Suppressor macrophage (primary cell): ENCODE measurements at regions not wholly inside any gene's neighbourhood (a gene's known extent, or its start where the extent isn't known, plus 50 kb on each side); places are given as distances from the start of the nearest gene placed in this dataset.
A peak's percentile ranks its signal among the peaks of the same experiment; 100 is the strongest.

ENCODE experiments used
- DNase-seq, 4 experiments: peaks; one replicate each; pipeline ENCODE4 v3.0.0-alpha.2; 2020 to 2022

DNA sequence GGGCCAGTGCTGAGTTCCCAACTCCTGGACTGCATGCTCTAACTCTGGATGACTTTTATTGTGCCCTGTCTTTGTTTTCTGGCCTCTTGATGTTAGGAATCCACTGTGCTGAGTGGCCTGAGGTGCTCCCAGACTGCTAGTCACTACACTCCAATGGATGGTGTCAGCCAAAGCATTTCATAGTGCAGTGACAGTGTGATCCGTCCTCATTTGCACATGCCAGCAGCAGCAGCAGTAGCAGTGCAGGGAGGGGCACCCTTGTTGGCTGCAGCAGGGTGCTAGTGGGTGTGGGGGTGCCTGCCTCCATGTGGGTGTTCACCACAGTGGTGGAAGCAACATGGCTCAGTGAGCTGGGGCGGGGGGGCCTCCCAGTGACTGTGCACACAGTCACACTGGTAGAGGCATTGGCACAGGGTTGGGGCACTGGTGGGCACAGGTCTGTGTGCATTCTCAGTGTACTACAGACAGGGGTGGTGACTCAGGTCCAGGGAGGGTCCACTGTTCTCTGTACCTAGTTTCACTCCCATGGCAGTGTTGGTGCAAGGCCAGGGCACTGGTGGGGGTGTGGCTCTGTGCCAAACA is 214.0 kb downstream of the ZC3H11B start:
- DNase-seq, result no peak

DNA sequence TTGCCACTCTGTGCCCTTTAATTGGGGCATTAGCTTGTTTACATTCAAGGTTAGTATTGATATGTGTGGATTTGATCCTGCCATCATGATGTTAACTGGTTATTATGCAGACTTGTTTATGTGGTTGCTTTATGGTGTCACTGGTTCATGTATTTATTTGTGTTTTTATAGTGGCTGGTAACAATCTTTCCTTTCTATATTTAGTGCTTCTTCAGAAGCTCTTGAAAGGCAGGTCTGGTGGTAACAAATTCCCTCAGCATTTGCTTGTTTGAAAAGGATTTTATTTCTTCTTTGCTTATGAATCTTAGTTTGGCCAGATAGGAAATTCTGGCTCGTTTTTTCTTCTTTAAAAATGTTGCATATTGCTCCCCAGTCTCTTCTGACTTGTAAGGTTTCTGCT is 215.4 kb downstream of the ZC3H11B start:
- DNase-seq, result no peak

DNA sequence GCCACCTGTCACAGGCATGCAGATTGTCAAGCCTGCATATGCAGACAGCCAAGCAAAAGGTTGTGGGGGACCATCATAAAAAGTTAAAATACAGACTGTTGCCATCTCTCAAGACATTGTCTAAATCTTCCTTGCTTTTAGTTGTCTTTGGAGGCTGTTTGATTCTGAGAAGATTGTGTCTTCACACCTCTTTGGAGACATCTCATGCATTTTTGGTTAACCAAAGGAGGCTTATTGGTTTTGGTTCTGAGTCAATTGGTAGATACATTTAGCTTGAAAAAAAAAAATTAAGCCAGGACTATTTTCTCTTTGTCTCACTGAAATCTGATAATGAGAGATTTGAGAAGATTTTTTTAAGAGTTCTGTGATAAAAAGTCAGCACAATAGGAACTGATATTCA is 217.6 kb downstream of the LYPLAL1 start:
- no peak for DNase-seq

DNA sequence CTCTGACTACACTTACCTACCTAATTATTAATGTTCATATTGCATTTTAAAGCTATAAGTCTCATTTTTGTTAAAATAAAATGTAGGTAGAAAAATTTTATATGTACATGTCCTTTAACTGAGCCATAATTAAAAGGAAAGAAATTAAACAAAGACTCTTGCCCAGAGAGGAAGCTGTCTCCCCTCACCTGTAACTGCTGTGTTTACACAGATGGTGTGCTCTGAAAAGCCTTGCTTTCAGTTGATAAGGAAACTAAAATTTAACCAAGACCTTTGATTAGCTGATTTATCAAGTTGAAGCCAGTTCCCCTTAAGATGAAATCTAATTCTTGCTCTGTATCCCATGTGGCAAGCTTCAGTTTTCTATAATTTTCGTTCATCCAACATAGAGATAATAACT is 213.5 kb downstream of the LYPLAL1 start:
- no peak for DNase-seq

DNA sequence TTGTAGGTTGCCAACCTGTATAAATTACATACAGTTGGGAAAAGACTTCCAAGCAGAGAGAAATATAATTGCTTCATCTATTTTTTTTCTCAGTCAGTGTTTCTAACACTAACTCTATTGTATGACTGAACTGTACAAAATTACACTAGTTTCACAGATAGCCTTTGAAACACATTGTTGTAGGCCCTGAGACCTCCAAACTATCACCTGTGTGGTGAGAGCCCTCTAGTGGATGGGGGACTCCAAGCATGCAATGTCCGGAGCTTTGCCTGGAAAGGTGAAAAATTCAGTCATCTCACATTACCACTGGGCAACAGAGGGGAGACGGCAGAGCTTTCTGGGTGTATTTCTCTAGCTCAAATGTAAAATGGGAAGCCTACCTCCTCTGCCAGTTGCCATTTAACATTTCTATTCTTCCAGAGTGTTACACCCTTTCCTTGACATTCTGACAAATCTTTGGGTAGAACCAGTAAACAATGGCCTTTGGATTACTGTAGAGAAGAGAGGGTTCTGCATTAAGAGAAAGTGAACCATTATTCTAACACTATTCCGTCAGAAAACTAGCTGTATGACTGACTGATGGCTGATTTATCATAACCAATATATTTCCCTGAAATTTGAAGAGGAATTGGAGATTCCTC is 212.2 kb downstream of the LYPLAL1 start:
- peak; percentile 9 to 47 (median 36) for DNase-seq

DNA sequence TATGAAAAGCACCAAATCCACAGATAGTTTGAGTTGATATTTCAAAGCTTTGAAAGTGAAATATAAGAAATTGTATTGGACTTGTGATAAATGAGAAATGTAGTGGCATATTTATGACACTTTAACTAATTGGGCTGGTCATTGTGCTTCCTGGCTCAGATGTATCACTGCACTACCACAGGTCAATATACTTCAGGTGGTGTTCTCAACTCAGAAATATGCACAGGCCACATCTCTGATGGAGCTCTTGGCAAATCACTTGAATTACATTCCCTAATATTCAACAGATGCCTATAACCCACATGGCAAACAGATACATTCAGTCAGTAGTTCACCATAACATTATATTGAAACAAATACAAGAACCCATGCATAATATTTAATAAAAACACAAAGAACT is 209.6 kb downstream of the LYPLAL1 start:
- no peak for DNase-seq

DNA sequence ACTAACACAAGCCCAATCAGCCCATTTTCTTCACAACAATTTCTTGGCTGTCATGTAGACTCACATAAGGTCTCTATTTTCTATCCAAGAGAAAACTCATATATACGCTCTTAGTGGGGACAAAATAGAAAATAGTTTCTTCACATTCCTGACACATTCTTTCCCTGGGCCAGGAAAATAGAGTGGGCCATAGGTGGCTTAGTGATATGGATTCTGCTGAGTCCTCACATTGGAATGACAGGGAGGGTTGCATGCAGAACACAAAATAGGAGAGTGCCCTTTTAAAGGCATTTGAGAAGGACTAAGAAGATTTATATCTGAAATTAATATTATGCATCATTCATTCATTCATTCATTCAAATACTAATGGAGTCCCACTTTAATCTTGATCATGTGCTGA is 207.7 kb downstream of the LYPLAL1 start:
- DNase-seq, result no peak

DNA sequence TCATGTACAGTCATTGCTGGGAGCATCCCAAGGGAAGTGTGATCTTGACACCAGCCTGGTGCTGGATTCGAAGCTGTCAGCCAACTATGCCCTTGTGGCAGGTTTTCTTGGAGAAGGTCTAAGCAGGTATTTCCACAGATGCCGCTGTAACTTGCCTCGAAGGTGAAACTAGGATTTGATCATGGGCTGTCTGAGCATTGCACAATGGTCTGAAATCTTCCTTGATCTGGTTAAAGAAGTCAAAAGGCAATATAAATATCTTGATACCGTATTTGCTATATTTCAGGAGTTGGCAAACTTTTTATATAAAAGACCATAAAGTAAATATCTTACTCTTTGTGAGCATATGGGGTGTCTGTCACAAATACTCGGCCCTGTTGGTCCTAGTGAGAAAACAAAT is 206.8 kb downstream of the LYPLAL1 start:
- no peak for DNase-seq

DNA sequence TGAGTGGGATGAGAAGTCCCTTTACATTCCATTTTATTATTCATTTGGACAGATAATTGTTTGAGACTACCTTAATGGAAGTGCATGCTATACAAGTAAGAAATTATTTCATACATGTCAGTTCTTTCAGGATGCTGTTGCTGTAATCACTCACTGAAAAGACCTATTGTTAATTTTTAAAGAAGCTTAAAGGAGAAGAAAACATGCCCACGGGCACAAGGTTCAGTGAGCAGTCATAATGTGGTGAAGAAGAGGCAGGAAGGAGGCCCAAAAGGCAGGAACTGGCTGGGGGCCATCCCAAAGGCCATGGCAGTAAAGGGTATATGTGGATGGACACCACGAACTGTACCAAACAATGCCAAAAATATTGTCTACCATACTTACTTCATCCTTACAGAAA is 206.0 kb downstream of the LYPLAL1 start:
- no peak for DNase-seq

DNA sequence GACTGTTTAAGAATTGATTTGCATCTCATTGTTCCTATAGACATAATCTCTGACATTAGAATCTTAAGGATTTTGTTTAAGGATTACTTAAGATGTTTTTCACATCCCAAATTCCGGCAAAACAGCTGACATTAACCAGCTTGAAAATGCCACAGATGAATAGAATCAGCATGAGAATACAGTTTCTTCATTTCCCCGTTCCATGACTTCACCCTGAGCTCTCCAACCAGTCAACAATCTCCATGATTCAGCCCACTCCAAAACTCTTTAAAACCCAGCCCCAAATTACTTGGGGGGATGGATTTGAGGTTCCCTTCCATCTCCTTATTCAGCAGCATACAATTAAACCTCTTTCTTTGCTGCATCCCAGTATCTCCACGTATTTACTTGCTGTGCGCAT is 201.0 kb downstream of the LYPLAL1 start:
- no peak for DNase-seq

DNA sequence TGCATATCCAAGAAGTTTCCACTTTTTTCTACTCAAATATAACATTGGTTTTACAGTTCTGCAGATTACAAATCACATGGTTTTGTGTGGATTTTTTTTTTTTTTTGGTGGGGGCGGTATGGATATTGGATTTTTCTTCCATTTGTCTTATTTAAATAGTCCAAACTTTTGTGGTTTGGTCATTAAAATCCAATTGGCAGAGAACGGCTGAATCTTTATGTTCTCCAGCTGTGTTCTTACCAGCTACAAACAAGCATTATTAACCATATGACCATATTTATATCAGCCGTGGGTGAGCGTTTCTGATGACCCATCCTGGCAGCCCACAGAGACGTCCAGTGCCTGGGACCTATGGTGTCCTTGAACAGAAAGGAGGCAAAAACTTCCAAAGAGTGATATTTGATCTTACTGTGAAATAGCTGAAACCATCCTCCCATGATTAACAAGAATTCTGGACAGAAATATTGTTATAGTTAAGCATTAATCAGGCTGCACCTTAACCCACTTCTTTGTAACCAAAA is 200.4 kb downstream of the LYPLAL1 start:
- DNase-seq, result no peak

DNA sequence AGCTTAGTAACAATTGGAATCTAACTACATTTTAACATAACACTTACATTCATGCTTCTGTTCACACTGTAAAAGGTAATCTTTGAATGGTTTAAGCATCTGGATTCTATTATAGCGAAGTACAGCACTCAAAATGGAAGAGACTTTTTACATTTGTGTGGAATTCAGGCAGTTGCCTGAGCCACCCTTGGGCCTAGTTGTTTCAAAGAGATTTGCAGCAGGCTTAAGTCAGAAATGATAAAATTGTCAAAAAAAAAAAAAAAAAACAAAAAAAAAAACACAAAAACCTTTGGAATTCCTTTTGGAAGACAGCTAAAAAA is 199.9 kb downstream of the LYPLAL1 start:
- DNase-seq, result no peak

DNA sequence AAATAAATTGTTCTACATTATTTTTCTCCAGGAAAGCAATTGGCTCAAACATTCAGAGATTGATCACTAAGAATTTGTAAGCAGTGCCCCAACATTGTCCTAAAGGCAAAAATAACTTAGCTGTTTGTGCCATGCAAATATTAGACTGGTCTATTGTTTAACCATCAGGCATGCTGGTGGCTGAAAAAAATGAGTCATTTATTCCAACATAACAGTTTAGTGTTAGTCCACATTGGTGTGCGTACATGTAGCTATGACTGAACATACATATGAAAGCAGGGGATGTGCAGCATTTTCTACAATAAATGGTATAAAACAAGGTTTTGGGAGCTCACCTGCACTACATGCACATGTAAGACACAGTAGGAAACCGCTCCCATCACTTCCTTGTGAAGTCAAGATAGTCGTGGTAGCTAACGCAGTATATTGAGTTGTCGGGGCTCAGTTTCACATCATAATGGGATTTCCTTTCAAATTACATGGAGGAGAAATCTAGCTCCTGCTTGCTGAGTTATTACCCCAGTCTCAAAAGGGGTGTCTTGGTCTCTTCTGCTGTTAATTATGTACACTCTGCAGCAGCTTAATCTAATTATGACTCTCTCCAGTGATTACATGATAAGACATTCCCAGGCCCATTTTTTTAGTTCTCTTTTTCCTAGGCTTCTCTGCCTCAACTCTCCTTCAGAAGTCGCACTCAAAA is 199.4 kb downstream of the LYPLAL1 start:
- DNase-seq, result no peak

DNA sequence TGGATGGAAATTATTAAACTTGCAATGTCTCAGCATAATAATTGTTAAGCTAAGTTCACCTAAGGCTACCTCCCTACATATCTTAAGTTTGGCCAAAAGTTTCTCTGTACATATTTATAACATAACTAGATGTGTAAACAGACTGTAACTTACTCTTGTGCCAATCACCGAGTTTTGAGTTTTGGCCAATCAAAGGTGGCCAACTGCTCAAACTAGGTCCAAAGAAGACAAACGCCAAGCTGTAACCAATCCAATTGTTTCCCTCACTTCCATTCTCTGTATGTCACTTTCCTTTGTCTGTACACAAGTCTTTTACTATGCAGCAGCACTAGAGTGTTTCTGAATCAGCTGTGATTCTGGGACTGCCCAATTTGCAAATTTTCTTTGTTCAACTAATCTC is 197.8 kb downstream of the LYPLAL1 start:
- no peak for DNase-seq

DNA sequence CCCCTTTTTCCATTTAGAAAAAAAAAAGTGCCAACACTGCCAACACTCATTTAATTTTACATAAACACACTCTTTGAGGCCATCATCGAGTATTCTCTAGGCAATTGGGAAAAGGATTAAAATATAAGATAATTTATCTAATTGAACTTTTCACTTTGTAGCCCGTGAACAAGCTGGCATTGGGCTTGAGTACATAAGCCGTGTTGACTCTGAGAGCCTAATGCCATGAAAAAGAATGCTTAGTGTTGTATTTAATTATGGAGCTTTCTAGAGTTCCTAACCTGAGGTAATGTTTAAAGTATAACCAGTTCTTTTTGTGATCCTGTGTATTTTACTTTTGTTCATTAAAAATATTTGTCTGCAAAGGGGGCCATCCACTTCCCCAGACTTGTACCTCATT is 193.8 kb downstream of the LYPLAL1 start:
- DNase-seq, result no peak

DNA sequence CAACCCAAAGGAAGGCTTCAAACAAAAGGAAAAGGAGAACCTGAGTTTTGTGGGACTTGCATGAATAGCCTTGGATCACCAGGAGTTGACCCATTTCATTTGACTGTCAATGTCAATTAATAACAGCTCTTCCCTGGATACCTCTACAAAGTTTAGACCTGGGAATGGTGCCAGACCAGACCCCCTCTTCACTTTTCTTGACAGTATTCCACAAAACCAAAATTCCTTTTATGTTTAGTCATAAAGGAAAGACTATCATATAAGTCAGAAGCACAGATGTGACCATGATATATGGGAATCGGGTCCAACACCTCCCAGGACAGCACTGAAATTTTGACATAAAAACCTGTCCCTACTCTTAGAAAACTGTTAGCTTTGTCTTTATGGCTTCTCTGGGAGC is 191.8 kb downstream of the LYPLAL1 start:
- DNase-seq, result no peak

DNA sequence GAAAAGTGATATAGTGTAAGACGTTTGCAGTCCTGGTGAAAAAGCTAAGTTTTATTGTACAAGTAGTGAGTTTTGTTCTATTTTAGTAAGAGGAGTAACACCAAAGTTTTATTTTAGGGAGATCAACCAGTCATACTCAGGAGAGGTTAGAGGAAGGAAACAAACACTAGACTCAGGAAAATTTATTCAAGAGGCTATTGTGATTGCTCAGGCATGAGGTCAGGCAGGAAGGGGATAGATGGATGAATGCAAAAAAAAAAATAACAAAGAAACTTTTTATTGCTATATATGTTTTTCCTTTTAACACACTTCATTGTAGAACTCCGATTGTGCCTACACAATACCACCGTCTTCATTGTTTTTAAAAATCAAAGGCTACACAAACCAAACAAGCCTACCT is 189.0 kb downstream of the LYPLAL1 start:
- no peak for DNase-seq

DNA sequence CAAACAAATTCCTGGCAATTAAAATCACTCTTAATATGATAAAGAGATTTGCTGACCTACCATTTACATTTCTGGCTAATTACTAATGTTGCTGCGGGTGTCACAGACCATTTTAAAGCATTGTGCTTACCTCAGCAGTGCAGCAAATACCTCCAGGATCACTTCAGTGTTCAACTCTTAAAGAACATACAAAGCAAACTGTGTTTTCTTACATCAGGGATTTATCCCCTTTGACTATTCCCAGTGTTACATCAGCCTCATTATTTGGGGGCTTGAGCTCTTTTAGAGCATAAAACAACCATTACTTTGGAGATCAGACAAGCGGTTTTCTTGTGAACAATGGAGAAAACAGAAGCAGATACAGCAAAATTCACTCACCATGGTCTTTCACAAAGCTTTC is 185.4 kb downstream of the LYPLAL1 start:
- DNase-seq, result no peak

DNA sequence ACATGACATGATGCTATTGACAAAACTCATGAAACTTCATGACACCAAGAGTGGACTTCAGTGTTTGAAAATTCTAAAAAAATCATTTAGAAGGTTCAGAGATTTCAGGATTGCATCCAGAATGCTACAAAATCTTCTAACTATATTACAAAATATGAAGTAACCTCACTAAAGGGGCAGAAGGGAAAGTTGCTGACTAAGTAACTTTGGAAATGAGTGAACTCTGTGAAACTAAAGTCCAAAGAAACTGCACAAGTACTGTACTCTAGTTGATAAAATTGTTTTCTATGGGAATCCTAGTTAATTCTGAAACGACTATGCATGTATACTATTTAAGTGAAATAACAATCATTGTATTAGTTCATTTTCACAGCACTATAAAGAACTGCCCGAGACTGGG is 184.4 kb downstream of the LYPLAL1 start:
- no peak for DNase-seq

DNA sequence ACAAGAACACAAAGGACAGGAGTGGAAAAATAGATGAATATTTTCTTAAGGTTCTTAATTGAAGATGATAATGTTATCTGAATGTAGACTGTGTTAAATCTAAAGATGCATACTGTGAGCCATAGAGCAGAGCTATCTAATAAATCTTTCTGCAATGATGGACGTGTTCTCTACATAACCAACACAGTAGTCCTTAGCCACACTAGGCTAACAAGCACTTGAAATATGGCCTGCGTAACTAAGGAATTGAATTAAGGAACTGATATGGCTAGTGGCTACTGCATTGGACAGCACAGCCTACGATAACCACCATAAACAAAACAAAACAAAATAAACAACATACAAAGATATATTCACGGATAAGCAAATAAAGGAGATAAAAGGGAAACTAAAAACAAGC is 181.3 kb downstream of the LYPLAL1 start:
- no peak for DNase-seq

DNA sequence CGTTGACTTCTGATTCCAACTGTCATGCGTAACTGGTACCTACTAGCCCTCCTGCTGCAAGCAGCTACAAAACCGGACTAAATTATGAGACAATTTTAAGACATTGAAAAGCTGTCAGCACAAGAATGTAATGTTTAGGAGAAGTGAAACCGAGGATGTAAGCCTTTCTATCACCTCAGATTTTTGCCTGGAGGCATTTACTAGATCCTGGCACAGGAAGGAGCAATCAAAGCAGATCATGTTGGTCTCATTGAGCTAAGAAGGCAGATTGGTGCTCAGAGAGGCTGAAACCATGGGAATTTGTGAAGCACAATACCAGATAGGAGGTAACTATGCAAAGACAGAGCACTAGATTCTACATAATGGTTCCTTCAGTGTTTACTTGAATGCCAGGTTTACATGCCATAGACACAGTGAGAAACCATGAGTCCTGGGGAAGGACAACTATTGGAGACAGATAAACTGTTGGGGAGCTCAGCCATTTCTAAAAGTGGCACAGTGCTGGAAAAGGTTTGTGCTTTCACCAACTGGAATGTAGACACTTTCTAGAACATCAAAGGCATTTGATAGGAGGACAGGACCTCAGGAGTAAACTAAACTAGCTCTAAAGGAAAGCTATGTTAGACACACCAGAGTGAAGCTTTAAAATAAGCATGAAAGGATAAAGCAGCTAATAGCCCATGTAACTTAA is 179.4 kb downstream of the LYPLAL1 start:
- DNase-seq, result no peak

DNA sequence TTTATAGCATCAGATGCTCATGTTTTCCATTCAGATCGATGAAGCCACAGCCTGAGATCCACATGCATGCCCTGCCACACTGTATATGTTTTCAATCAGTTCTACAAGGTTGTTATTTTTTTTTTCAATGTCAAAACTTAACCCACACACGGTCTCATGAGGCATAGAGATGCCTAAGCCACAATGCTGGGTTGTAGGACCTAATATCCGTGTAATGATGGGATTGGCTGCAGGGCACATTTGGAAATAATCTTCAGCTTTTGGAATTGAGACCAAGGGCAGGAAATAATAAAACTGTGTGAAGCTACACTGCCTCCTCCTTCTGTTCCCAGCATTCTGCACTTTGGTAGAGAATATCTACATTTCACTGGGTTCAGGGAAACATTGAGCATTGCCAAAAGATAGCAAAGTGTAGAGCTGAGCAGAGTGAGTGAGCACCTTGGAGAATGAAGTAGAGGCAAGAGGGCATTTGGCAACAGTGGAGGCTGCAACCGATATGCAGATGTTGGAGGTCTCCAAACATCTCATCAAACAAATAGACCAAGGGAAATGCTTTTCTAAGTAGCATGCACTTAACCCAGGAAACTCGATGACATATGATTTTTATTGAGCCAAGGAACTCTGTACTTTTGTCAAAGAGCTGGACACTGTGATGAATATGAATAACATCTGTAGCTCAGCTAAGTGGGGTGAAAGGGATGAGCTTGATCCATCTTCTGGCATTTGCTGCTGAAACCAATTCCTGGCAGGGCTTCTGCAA is 176.7 kb downstream of the LYPLAL1 start:
- DNase-seq, result no peak

DNA sequence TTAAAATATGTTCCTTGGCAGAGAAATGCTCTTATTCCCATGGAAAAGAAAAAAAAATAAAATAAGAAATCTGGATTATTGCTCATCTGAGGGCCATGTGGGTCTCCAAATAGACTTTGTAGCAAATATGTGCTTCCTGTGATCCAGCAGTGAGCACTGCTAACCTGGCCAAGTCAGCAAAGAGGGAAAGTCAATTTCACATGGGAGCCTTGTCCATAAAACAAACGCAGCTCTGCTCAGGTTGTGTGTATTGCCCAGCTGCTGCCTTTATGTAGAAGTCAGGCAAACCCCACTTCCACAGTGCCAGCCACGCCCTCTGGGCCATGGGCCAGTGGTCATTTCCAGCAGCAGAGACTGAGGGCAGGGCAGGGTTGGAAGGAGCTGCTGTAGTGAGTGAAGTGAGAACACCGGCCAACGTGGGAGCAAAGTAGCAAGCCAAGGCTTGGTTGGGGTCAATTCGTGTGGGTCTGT is 174.3 kb downstream of the LYPLAL1 start:
- no peak for DNase-seq
